DND-41 (cell line): ENCODE measurements at regions not wholly inside any gene's neighbourhood (a gene's known extent, or its start where the extent isn't known, plus 50 kb on each side); places are given as distances from the start of the nearest gene placed in this dataset.

Experiments
- ATAC-seq: fragments of 200-7000 bp; cut with Tn5 transposase; 3 replicates; pipeline ENCODE4 v1.9.1; 2021; ENCODE audit warnings: low read depth; ENCODE audit not compliant: insufficient read depth
- DNase-seq: peaks from one replicate; pipeline ENCODE4 v3.0.0-alpha.2; 2020
- H2AFZ ChIP-seq: 2 replicates; pipeline ENCODE4 v1.6.0; 2012; ENCODE audit warnings: low read depth, low read length
- H3K27ac ChIP-seq: 2 replicates; pipeline ENCODE4 v1.5.1; 2012; ENCODE audit warnings: low read length, inconsistent platforms
- H3K27me3 ChIP-seq: fragments of 200-600 bp; sonication (generic); 2 replicates; pipeline ENCODE4 v1.6.0; 2012; ENCODE audit warnings: low read length, mild to moderate bottlenecking, inconsistent platforms; ENCODE audit not compliant: insufficient read depth, poor library complexity
- H3K36me3 ChIP-seq: 2 replicates; pipeline ENCODE4 v1.5.1; 2012; ENCODE audit warnings: low read length, inconsistent platforms; ENCODE audit not compliant: insufficient read depth
- H3K4me1 ChIP-seq: 2 replicates; pipeline ENCODE4 v1.5.1; 2012; ENCODE audit warnings: mild to moderate bottlenecking, low read length; ENCODE audit not compliant: insufficient read depth
- H3K4me2 ChIP-seq: 2 replicates; pipeline ENCODE4 v1.6.0; 2012; ENCODE audit warnings: mild to moderate bottlenecking, moderate library complexity, low read length, inconsistent platforms; ENCODE audit not compliant: insufficient read depth
- H3K4me3 ChIP-seq, 2 experiments: fragments of 200-600 bp in 1 of 2; shearing (Covaris generic) in 1 of 2; 2 replicates each; pipeline ENCODE4 v1.5.1; 2012 to 2016; ENCODE audit warnings: inconsistent platforms in 2 of 2, low read length in 2 of 2, mild to moderate bottlenecking in 2 of 2, low read depth in 1 of 2, moderate library complexity in 1 of 2
- H3K79me2 ChIP-seq: 2 replicates; pipeline ENCODE4 v1.6.0; 2012; ENCODE audit warnings: low read length, inconsistent platforms; ENCODE audit not compliant: insufficient read depth
- H3K9ac ChIP-seq: 2 replicates; pipeline ENCODE4 v1.6.0; 2012; ENCODE audit warnings: low read depth, mild to moderate bottlenecking, inconsistent platforms, low read length, moderate library complexity
- H3K9me3 ChIP-seq: 2 replicates; pipeline ENCODE4 v1.5.1; 2012; ENCODE audit warnings: low read length, moderate library complexity, mild to moderate bottlenecking, inconsistent platforms; ENCODE audit not compliant: insufficient read depth, severe bottlenecking
- H4K20me1 ChIP-seq: 2 replicates; pipeline ENCODE4 v1.6.0; 2012; ENCODE audit warnings: low read length; ENCODE audit not compliant: insufficient read depth
- CTCF ChIP-seq: IDR thresholded peaks from 2 replicates; pipeline ENCODE4 v1.5.1; 2012; ENCODE audit warnings: borderline replicate concordance, low read length, moderate library complexity, mild to moderate bottlenecking; ENCODE audit not compliant: poor library complexity, severe bottlenecking; ENCODE audit errors: extremely low read depth
- EZH2 ChIP-seq: IDR thresholded peaks from 3 replicates; pipeline ENCODE4 v1.6.1; 2012; ENCODE audit warnings: borderline replicate concordance, low read depth, mild to moderate bottlenecking, moderate library complexity, low read length, inconsistent platforms; ENCODE audit not compliant: severe bottlenecking

GRCh38 chr10:93148476-93148875 lies 74.8 kb downstream of the CYP26A1 start:
- no peak for DNase-seq
- Histone ChIP-seq H3K4me1 (no peaks in the 10 kb centered on the region), H3K9me3 (no peaks in the 10 kb centered on the region), H3K9ac (no peak overlapping the region), H4K20me1 (no peaks in the 10 kb centered on the region), H2AFZ (no peak overlapping the region), H3K4me2 (no peak overlapping the region), H3K4me3 (no peak overlapping the region), H3K79me2 (no peaks in the 10 kb centered on the region), H3K27ac (no peak overlapping the region), H3K27me3 (no peaks in the 10 kb centered on the region), H3K36me3 (no peaks in the 10 kb centered on the region)
- TF ChIP-seq EZH2 (no peak), CTCF (no peak)
- no peak for ATAC-seq

GRCh38 chr10:93149761-93150160 lies 76.1 kb downstream of the CYP26A1 start:
- H3K27me3 ChIP-seq, result no peaks in the 10 kb centered on the region
- TF ChIP-seq EZH2, result no peak
- no peak overlapping the region for H3K9ac ChIP-seq
- no peaks in the 10 kb centered on the region for H4K20me1 ChIP-seq
- H3K79me2 ChIP-seq, result no peaks in the 10 kb centered on the region
- H3K4me2 ChIP-seq, result no peak overlapping the region
- no peak overlapping the region for H3K27ac ChIP-seq
- no peaks in the 10 kb centered on the region for H3K36me3 ChIP-seq
- no peaks in the 10 kb centered on the region for H3K4me1 ChIP-seq
- no peak overlapping the region for H3K4me3 ChIP-seq
- no peaks in the 10 kb centered on the region for H3K9me3 ChIP-seq
- ATAC-seq (no peak), DNase-seq (no peak)
- no peak overlapping the region for H2AFZ ChIP-seq

GRCh38 chr10:93150289-93150688 lies 76.6 kb downstream of the CYP26A1 start:
- DNase-seq (no peak), ATAC-seq (no peak)
- no peaks in the 10 kb centered on the region for H3K36me3 ChIP-seq
- no peak overlapping the region for H3K9ac ChIP-seq
- H3K9me3 ChIP-seq, result no peaks in the 10 kb centered on the region
- TF ChIP-seq EZH2 (no peak), CTCF (no peak)
- no peak overlapping the region for H2AFZ ChIP-seq
- no peaks in the 10 kb centered on the region for H3K4me1 ChIP-seq
- H3K4me3 ChIP-seq, result no peak overlapping the region
- no peak overlapping the region for H3K4me2 ChIP-seq
- H3K79me2 ChIP-seq, result no peaks in the 10 kb centered on the region
- H3K27me3 ChIP-seq, result no peaks in the 10 kb centered on the region
- H4K20me1 ChIP-seq, result no peaks in the 10 kb centered on the region
- no peak overlapping the region for H3K27ac ChIP-seq

GRCh38 chr10:93150990-93151547 lies 77.4 kb downstream of the CYP26A1 start:
- TF ChIP-seq EZH2, result no peak
- DNase-seq, result no peak

More at GRCh38 chr10:93150990-93151547, 77.4 kb downstream of the CYP26A1 start:
- H3K4me3 ChIP-seq, result no peak overlapping the region
- H3K36me3 ChIP-seq, result no peaks in the 10 kb centered on the region
- ATAC-seq, result no peak
- H3K4me1 ChIP-seq, result no peaks in the 10 kb centered on the region
- peaks cover 3% of the 10 kb centered on the region for H3K27me3 ChIP-seq
- H2AFZ ChIP-seq, result no peak overlapping the region
- no peaks in the 10 kb centered on the region for H3K79me2 ChIP-seq
- H3K9me3 ChIP-seq, result no peaks in the 10 kb centered on the region
- no peak overlapping the region for H3K9ac ChIP-seq
- no peak overlapping the region for H3K4me2 ChIP-seq
- H3K27ac ChIP-seq, result no peak overlapping the region
- no peaks in the 10 kb centered on the region for H4K20me1 ChIP-seq
